ENCODE measurements at regions not wholly inside any gene's neighbourhood (a gene's known extent, or its start where the extent isn't known, plus 50 kb on each side); places are given as distances from the start of the nearest gene placed in this dataset.

DNA sequence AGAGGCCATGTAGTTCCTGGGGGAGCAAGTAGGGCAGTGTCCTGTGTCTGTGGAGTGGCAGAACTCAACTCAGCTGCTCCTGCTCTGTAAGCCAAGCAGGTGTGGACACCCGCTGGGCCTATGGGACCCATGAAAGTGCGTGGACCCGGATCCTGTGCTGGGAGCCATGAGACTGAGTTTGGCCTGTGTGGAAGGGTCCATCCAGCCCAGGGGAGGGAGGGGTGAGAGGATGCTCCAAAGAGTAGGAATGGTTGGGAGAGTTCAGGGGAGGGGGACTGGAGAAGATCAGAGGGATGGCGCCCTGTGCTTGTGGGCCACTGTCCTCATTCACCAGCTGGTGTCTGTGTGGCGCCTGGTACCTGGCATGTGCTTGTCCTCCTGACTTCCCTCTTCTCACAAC lies 226.4 kb upstream of the HS6ST1 start:
- ATAC-seq (peak; percentile 18), DNase-seq (no peak)
- H3K4me3 ChIP-seq, result no peak overlapping the region
- TF ChIP-seq, protein P1, sequence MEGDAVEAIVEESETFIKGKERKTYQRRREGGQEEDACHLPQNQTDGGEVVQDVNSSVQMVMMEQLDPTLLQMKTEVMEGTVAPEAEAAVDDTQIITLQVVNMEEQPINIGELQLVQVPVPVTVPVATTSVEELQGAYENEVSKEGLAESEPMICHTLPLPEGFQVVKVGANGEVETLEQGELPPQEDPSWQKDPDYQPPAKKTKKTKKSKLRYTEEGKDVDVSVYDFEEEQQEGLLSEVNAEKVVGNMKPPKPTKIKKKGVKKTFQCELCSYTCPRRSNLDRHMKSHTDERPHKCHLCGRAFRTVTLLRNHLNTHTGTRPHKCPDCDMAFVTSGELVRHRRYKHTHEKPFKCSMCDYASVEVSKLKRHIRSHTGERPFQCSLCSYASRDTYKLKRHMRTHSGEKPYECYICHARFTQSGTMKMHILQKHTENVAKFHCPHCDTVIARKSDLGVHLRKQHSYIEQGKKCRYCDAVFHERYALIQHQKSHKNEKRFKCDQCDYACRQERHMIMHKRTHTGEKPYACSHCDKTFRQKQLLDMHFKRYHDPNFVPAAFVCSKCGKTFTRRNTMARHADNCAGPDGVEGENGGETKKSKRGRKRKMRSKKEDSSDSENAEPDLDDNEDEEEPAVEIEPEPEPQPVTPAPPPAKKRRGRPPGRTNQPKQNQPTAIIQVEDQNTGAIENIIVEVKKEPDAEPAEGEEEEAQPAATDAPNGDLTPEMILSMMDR (IDR thresholded peaks at IDR 0.05), result no peak
- intact Hi-C loops (cut with DNase I), result no loop called here
- H3K36me3 ChIP-seq, result no peaks in the 10 kb centered on the region
- H3K27ac ChIP-seq, result no peak overlapping the region
- H3K9me3 ChIP-seq, result no peaks in the 10 kb centered on the region
- no peaks in the 10 kb centered on the region for H3K4me1 ChIP-seq
- no peaks in the 10 kb centered on the region for H3K27me3 ChIP-seq

DNA sequence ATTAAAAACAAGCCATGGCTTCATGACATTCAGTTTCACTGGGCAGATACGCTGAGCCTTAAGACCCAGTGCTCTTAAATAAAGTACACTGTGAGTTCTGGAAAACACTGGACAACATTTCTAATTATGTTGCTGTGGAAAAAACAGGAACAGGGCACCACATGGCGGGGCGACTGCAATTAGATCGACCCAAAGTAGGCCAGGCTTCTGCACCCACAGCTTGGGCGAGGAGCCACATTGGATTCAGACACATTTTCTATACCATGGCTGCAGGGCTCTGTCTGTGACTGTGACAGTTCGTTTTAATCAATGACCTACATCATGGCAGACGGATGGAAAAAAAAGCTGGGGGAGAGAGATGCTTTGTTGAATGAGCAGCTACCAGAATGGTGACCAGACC lies 227.2 kb upstream of the HS6ST1 start:
- no peak overlapping the region for H3K4me3 ChIP-seq
- intact Hi-C loops (cut with DNase I), result no loop called here
- H3K27ac ChIP-seq, result no peak overlapping the region
- H3K9me3 ChIP-seq, result no peaks in the 10 kb centered on the region
- DNase-seq, result no peak
- TF ChIP-seq, protein P1 (IDR thresholded peaks at IDR 0.05), result no peak
- no peaks in the 10 kb centered on the region for H3K27me3 ChIP-seq
- no peaks in the 10 kb centered on the region for H3K36me3 ChIP-seq
- no peak for ATAC-seq
- no peaks in the 10 kb centered on the region for H3K4me1 ChIP-seq

DNA sequence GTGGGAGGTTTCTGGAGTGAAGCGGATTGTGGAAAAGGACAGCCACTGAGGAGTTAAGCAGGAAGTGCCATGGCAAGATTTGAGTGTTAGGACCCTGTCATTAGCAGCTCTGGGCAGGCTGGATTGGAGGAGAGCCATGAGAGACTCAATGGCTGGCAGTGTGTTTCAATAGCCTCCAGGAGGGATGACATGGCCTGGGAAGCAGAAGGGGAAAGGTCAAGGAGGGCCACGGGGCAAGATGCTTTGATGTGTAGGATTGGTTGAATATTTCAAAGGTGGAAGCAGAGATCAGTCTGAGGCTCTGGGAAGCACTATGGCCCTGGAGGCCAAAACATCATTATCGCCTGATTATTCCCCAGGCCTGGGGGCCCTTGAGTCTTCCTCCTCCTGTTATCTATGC lies 229.0 kb upstream of the HS6ST1 start:
- Histone ChIP-seq H3K27ac (no peak overlapping the region), H3K4me3 (no peak overlapping the region), H3K9me3 (no peaks in the 10 kb centered on the region), H3K27me3 (no peaks in the 10 kb centered on the region), H3K4me1 (no peaks in the 10 kb centered on the region), H3K36me3 (no peaks in the 10 kb centered on the region)
- no peak for DNase-seq
- ATAC-seq, result no peak
- TF ChIP-seq, protein P1 (IDR thresholded peaks at IDR 0.05), result no peak
- intact Hi-C loops (cut with DNase I), result no loop called here

DNA sequence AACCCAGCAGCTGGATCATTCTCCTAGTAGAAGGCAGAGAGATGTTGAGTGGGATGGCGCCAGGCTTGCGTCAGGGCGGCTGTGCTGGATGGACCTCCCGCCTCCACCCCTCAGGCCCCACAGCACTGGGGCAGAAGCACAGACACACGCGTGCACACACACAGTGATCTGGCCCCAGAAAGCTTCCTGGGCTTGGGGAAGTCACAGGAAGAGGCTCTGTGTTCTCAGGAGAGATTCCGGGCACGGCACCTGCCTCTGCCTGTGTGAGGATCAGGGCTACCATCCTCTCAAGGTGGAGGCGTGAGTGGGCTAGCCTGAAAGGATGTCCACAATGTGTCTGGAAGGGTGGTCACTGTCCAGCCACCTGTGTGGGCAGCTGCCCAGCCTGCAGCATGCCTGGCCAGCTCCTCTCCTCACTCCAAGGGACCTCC lies 229.8 kb upstream of the HS6ST1 start:
- ATAC-seq (no peak), DNase-seq (no peak)
- intact Hi-C loops (cut with DNase I), result no loop called here
- no peaks in the 10 kb centered on the region for H3K27me3 ChIP-seq
- TF ChIP-seq, protein P1 (IDR thresholded peaks at IDR 0.05), result no peak
- no peaks in the 10 kb centered on the region for H3K4me1 ChIP-seq
- H3K27ac ChIP-seq, result no peak overlapping the region
- H3K4me3 ChIP-seq, result no peak overlapping the region
- no peaks in the 10 kb centered on the region for H3K36me3 ChIP-seq
- no peaks in the 10 kb centered on the region for H3K9me3 ChIP-seq

DNA sequence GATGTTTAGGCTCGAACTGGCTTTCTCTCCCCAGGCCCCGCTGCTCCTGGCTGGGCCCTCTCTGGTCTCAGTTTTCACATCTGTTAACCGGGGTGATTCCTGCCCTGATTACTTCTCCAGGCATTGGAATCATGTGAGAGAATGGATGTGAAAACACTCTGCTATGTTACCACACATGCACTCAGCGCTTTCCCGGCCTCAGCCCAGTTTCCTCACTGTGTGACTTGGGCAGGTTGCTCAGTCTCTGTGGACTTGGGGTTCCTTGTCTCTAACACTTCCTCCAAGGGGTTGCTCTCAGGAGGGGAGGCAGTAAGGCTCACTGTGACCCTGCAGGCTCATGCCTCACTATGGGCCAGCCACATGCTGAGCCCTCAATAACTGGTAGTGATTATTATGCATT lies 230.4 kb upstream of the HS6ST1 start:
- Histone ChIP-seq H3K9me3 (no peaks in the 10 kb centered on the region), H3K4me1 (no peaks in the 10 kb centered on the region), H3K36me3 (no peaks in the 10 kb centered on the region), H3K27me3 (no peaks in the 10 kb centered on the region), H3K4me3 (no peak overlapping the region), H3K27ac (no peak overlapping the region)
- DNase-seq (no peak), ATAC-seq (no peak)
- TF ChIP-seq, protein P1 (IDR thresholded peaks at IDR 0.05), result no peak
- intact Hi-C loops (cut with DNase I), result no loop called here

DNA sequence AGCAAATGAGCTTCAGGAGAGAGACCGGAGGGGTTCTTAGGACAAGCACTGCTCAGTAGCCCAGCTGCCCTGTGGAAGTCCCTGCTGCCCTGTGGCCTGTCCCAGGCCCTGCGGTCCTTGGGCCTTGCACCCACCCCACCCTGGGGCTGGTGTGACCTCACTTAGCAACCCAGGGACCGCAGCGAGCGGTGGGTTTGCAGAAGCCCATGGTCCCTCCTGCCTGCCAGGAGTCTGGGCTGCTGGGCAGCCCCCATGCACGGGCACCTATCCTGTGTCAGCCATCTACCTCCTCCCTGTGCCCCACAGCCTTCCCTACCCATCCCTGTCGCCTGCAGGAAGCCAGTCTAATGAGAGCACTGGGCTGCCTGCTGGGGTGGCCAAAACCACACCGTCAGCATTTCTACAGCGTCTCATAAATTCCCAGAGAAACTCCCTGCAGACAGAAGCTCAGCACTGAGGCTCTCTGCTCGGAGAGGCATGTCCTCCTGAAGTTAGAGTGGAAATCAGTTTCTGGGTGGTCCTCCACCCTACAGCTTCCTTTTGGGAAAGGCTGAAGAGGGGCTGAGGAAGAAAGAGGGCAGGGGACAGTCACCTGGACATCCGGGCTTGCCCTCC lies 231.1 kb upstream of the HS6ST1 start:
- TF ChIP-seq, protein P1 (IDR thresholded peaks at IDR 0.05), result no peak
- intact Hi-C loops (cut with DNase I), result no loop called here
- DNase-seq (no peak), ATAC-seq (no peak)
- no peaks in the 10 kb centered on the region for H3K36me3 ChIP-seq
- no peaks in the 10 kb centered on the region for H3K9me3 ChIP-seq
- H3K27ac ChIP-seq, result no peak overlapping the region
- no peaks in the 10 kb centered on the region for H3K27me3 ChIP-seq
- H3K4me1 ChIP-seq, result no peaks in the 10 kb centered on the region
- H3K4me3 ChIP-seq, result no peak overlapping the region
